SU-DHL-6 (cell line): ENCODE measurements at regions not wholly inside any gene's neighbourhood (a gene's known extent, or its start where the extent isn't known, plus 50 kb on each side); places are given as distances from the start of the nearest gene placed in this dataset.

ENCODE experiments used
- CTCF ChIP-seq: fragments of 200-600 bp; sonication (generic); IDR thresholded peaks from one replicate; pipeline ENCODE4 v1.5.1; 2017; ENCODE audit warnings: antibody characterized with exemption, mild to moderate bottlenecking, low read length, moderate library complexity; ENCODE audit not compliant: insufficient read depth, poor library complexity, severe bottlenecking
- EZH2phosphoT487 ChIP-seq: fragments of 200-600 bp; sonication (generic), shearing (Covaris generic); conservative IDR thresholded peaks from 2 replicates; pipeline ENCODE4 v1.6.1; 2018; ENCODE audit warnings: mild to moderate bottlenecking, antibody characterized with exemption, low read length, moderate library complexity, mixed read lengths

GRCh38 chr6:21663966-21664313 lies 70.4 kb downstream of the SOX4 start:
- no peak for TF ChIP-seq CTCF
- TF ChIP-seq EZH2phosphoT487 = no peak
